CD4-positive, alpha-beta T cell treated with Interleukin-2 at 100 ng/mL for 4 hours (primary cell): ENCODE measurements at regions not wholly inside any gene's neighbourhood (a gene's known extent, or its start where the extent isn't known, plus 50 kb on each side); places are given as distances from the start of the nearest gene placed in this dataset.

Experiments
- DNase-seq: peaks from one replicate; pipeline ENCODE4 v3.0.0-alpha.2; 2020; ENCODE audit warnings: low spot score

DNA sequence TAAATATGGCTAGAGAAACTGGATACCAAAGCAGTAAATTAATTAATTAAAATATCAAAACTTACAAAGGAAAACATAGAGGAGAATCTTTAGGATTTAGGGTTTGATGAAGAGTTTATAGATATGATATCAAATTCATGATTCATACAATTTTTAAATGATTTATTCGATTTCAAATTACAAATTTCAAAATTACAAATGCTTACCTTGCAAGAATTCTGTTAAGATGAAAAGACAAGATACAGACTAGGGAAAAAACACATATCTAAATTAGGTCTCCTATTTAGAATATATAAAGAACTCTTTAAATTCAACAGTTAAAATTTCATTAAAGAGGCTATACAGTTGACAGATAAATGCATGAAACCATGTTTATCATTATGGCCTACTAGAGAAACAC, 930.7 kb downstream of the ZPLD1 start:
- no peak for DNase-seq

DNA sequence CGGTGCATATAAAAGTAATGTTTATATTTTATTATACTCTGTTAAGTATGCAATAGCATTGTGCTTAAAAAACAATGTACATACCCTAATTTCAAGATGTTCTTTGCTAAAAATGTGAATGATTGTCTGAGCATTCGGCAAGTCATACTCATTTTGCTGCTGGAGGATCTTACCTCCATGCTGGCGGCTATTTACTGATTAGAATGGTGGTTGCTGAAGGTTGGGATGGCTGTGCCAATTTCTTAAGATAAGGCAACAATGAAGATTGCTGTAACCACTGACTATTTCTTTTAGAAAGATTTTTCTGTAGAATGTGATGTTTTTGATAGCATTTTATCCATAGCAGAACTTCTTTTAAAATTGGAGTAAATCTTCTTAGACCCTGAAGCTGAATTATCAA, 932.7 kb downstream of the ZPLD1 start:
- no peak for DNase-seq

DNA sequence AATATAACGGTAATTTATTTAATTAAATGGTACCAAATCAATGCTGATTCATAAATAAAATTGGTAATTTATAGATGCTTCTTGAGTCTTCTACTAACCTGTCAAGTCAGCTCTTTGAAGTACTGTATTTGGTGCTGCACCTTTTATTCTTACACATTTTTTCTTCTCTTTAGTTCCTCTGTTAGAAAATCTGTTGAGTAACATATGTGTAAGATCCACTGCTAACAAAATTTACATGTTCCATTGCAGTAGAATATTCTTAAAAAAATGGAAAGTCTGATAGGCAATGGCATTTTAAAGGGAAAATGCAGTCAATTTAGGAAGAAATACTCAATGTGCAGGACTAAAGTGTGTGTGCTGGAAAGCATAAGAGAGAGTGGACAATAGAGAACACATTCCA, 936.6 kb downstream of the ZPLD1 start:
- no peak for DNase-seq

DNA sequence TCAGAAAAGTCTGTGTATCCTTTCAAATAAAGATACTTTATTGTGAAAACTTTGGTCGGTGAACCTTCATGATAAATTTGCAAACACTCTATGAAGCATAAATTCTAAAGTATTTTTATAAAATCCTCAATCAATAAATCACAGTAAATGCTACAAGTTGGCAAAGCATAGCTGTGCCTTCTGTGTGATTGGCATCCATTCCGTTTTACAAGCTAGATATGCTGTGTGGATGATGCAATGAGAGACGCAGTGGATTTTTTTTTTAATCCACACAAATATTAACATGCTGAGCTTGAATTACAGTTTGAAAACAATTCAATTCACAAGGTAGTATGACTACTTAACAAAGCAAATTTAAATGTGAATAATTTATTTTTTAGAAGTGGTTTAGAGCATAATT, 937.2 kb downstream of the ZPLD1 start:
- DNase-seq = no peak

DNA sequence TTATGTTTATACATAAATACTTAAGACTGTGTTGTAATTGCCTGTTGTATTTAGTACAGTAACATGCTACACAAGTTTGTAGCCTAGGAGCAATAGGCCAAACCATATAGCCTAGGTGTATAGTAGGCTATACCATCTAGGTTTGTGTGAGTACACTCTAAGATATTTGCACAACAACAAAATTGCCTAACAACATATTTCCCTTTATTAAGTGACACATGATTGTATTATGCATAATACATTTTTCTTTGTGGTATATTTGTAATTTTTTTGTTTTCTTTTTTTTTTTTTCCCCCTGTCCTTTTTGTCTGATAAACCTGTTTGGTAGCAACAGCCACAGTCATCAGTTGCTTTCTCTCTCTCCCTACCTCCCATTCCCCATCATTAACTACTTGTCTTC, 945.6 kb downstream of the ZPLD1 start:
- DNase-seq = no peak

DNA sequence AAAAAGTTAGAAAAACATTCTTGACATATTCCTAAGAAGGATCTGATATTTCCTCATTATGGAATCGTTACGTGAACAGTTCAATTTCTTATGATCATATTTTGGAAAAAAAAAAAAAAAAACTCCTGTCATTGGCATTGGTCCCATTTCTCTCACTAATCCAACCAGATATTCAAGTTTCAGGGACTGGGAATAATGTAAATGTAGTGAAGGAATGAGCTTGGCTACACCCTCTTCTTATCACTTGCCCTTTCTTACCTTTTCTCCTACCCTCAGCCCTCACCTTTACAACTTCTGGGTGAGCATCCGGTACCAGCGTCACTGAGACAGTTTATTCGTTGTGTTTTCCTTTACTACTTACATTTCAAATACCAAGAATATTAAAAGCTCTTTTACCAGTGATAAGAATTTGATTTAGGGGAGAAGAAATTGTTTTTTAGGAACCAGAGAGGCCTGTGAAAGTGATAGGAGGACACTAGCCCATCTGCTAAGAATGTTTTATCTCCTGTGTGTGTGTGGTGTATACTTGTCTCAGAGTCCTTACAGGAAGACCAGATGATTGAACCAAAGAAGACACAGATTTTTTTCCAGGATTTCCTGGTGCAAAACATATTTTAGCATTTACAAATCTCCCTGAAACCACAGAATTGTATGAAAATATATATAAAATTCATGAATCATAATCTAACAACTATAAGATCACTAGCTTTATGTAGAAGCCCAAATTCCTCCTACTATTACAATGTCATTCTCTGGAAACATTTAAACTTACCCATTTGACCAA, 946.7 kb downstream of the ZPLD1 start:
- DNase-seq = no peak

DNA sequence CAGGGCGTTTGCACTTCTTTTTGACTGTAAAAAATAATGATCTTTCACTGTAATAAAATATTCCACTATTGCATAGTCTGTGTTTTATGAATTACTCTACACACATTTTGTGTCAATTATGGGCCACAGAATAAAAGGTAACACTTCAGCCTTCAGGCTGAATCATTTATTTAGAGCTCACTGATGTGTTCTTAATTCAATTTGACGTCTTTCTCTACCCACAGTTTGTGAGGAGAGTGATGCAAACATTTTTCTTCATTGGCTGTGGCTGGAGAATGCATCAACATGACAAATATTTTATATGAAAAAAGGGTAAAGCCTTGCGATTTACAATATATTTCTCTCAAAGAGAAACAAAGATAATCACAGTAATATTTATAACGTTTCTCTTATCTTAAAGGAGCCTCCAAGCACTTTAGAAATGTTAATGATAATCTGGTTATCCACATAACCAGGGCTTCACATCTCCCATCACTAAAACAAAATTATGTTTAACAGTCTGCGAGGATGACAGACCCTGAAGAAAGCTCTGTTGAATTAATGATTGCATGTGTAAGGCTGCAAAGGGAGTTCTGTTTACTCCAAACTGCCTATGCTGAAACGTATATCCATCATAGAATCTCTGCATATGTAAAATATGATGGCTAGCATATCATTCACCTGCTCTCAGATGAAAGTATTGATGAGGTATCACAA, 951.3 kb downstream of the ZPLD1 start:
- no peak for DNase-seq

DNA sequence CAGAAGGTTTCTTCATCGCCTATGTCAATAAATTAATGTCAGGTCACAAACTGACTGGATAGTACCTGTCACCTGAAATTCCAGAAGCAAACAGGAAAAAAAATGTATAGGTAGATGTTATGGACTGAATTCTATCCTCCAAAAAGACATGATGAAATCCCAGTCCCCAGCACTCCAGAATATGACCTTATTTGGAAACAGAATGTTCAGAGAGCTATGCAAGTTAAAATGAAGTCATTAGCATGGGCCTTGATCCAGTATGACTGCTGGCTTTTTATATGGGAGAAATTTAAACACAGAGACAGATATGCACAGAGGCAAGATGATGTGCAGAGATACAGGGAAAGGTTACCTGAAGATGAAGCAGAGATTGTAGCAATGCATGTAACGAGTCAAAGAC, 953.4 kb downstream of the ZPLD1 start:
- DNase-seq = no peak

DNA sequence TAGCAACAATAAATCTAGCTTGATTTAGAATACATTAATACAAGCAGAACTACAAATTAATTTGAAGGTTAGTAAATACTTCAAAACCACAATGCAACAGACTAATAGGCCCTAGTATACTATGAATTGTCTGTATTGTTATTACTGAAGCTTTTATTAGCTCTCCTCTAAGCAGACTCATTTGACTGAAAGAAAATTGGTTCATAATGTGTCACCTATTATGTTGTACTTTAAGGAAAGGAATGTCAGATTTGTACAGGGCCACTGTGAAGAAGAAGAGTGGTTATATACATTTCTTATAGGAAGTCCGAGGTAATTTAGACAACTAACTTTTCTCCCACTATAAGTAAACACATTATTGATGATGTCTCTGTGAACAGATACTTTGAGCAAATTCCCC, 954.5 kb downstream of the ZPLD1 start:
- DNase-seq = no peak

DNA sequence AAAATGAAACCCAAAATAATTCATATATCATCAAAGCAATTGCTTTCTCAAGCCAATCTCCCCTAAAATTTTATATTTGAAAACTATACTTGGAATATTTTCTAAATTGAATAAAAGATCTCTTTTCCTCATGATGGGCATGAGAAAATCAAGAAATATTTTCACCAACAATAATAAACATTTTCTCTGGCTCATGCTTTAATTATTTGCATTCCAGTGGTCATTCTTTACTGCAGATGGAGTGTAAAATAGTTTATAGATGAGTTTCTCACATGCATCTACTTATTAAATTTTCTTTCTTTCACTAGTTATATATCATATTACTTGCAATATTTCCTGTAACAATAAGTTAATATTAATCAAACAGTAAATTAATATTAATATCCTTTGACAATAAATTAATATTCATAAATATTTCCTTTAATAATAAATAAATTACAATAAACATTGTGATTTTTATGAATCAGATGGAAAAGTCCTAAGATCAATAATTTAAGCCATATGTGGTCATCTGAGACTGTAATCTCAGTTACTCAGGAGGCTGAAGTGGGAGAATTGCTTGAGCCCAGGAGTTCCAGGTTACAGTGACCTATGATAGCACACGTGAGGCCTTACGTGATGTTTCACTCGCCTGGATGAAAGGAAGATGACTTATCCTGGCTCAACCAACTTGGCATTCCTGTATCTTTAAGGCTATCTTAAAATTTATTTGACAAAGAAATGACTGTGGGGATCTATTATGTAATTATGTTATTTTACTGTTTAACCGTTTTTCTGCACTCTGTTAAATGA, 958.8 kb downstream of the ZPLD1 start:
- no peak for DNase-seq

DNA sequence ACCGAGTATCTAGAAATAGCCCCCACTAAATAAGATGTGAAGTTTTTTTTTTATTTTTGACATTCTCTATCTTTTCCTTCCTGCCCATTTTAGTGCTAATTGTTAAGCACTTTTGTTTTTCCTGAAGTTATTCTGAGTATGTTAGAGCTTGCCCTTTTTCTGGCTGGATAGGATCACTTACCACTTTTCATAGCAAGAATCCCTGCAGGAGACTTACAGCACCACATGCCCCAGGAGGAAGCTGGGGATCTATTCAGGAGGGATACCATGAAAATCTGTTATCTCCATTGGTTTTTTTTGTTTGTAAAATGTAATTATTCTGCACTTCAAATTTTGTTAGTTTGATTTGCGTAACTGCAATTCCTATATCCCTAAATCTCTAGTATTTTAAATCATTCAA, 968.4 kb downstream of the ZPLD1 start:
- DNase-seq = no peak

DNA sequence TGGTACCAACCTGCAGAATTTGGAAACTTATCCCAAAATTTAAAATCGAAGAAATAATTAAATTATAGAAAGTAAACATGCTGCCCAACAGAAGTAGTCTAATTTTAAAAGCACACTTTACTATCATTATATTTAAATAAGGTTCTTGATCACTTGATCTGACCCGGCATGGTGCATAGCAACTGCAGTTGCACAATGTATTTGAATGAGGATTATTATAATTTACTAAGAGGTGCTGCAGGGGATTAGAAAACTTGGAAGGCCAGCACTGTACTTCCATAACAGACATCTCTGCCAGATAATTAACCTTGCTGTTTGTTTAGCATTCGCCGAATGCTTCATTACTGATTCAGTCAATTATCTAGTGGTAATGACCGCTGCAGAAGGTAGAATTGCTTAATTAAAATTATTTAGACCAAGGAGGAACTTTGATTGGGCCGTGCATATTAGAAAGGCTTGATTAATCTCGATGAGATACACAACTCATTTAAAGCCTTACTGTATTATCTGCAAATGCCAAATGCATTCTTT, 971.6 kb downstream of the ZPLD1 start:
- DNase-seq = no peak

DNA sequence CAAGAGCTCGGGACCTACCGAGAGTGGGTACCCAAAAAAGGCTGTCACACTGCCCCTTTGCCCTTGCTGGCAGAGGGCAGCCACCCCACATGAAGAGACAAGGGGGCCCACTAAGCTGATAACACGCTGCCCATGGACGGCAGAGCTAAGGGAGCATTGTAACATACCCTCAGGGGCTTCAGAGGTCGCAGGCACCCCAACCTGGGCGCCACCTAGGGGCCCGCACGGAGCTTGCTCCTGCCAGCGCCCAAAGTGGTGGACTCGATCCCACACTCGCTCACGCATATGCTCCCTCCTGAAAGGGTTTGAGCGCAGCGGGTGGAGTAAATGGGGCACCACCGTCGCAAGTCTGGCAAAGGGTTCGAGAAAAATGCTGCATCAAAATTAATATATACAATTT, 975.4 kb downstream of the ZPLD1 start:
- DNase-seq = no peak

DNA sequence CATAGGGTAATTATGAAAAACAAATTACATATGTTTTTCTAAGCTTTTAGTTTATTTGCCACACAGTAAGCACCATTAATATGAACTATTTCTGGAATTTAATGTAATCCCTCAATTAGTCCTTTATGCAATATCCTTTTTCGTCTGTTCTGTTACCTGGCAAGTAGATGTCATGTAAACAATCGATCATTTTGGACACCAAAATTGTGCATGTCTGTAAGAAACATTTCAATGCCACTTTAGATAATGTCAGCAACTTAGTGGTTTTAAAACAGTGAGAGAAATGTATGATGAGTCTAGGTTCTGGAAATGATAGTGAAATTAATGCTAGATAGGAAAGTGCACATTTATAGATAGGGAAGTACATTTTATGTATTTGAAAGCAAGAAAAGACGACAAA, 986.6 kb downstream of the ZPLD1 start:
- DNase-seq = no peak

DNA sequence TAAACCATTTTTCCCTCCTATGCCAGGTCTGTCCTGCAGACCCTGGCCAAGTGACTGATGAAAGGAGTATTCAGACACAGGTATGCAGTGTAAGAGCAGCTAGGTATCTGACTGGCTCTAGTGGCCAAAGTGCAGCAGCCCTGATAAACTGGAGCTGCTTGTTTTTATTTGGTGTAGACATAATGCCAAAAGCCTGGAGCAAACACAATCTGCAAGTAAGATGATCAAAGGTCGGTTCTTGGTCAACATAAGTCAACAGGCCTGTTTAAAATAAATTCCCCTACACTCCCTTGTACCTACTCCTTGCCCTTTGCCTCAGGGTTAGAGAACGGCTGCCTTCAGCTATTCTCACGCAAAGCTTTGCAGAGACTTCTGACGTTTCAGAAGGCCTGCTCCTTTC, 1003.1 kb downstream of the ZPLD1 start:
- DNase-seq = no peak

DNA sequence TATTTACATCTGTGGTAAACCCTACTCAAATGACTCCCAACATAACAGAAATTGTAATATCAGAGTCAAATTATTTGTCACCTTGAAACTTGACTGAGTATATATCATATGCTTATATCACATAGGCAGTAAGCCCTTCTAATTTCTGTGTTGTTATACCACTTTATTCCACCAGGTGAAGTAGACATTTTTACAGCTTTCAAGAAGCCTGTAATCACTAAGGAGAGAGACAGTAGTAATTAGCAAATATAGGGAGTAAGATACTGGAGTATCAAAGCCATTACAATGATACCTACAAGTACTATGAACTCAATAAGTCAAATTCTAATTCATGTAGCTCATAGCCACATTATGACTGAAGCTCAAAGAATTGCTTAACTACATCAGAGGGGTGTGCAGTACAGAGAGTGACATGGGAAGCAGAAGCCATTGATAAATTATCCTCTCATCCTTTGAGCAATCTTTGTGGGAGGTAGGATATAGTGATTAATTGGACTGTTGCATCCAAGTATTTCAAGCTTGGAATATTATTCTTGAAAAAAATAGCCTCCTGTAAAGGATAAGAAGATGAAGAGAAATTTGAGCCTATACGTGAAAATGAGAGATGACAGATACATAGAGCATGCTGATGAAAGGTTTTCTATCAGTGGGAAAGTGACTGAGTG, 1005.9 kb downstream of the ZPLD1 start:
- no peak for DNase-seq

DNA sequence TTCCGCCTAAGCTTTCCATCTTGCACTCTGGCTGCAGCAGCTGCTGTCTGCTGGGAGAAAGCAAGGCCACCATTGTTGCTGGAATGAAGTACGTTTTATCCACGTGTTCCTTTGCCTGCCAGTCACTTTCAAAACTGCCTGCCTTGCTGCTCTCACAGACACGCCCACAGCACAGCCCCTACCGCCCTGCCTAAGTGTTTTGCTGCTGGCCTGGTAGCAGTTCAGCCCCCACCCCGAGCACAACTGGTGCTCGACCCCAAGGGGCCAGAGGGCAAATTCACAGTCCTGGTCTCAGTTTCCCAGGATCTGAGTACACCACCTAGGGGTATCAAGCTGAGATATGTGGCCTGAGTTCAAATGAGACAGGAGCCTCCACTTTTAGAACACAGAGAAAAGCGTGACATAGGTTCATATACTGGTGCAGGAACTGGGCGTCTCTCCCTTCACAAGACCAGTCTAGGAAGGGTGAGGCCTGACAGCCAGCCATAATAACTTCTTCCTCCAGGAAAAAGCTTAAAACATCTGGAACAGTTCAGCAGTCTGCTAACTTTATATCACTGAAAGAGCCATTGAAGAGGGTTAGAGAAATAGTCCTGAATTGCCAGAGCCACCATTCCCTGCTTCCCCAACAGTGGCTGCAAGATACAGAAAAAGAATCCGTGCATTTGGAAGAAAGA, 1012.3 kb downstream of the ZPLD1 start:
- no peak for DNase-seq

DNA sequence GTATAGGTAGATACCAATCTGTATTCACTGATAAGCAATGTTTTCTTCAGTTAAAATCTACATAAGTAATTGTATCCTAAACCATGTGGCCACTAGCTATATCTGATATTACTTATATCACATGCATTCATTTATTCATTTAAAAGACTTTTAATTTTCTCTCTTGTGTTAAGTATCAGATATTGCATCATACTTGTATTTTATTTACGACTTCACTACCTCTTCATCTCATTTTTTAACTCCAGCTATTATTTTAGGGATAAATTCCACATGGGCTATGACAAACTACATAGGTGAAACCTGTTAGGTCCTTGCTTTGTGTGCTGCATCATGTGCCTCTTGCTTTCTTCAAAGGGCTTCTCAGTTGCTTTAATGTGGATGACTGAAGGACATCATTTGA, 1018.3 kb downstream of the ZPLD1 start:
- no peak for DNase-seq

DNA sequence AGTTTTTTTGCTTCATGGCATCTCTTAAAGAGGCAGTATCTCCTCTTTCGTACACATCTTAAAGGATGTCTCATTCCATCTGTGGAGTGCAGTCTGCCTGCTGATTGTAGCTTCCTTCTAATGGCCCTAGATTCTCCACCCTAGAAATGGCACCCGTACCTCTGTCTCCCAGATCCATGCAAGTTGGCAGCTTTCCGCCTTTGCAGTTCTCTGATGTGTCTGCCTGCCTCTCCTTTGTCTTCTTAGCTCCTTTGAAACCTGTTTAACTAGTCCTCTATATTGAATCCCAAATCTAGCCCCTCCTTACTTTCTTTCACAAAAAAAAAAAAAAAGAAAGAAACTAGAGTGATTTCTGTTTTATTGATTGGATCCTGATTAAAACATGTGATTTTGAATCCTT, 1025.0 kb downstream of the ZPLD1 start:
- no peak for DNase-seq

DNA sequence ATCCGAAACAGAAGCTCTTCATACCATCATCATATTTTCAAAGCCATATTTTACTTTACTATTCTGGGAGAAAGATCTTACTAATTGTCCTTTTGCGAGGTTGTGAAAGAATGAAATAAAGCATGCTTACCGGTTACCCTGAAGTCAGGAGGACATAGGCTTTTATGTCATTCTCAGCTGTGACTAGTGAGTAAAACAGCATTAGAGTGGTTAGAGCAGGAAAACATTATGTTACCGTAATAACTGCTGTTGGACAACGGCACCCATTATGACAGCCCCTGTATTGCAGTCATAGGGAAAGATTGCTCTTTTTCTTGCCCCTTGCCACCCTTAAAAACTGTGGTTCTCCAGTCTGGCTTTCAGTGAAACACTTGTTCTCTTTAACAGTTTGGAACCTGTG, 1035.7 kb downstream of the ZPLD1 start:
- DNase-seq = no peak

DNA sequence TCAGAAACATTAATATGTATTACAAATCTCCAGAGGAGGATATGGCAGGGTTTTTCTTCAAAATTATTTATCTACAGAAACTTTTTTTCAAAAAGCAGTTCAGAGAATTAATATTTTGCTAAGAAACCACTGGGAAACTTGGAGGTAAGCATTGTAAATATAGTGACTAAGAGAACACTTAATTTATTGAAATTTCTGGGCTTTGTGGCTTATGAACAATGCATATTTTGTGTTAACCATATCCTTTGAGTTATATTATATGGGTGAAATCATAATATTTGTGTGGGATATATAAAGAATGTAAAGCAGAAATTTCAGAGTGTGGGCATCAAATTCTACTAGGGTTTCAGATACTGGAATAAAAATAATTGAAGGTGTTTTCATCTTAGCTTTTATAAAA, 1059.2 kb downstream of the ZPLD1 start:
- no peak for DNase-seq

DNA sequence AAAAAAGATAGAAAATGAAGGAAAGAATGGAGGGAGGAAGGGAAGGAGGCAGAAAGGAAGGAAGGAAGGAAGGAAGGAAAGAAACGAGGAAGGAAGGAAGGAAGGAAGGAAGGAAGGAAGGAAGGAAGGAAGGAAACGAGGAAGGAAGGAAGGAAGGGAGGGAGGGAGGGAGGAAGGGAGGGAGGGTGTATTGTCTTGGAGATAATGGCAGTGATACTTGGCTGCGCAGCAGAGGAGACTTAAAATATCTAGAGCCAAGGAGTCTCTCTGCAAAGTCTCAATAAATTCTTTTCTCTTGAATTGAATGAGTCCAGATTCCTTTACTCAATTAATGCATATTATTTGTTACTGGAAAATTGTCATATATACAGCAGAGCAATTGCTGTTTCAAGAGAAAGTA, 1059.7 kb downstream of the ZPLD1 start:
- DNase-seq = no peak
